Left cardiac atrium (tissue), 4 donors: ENCODE measurements at regions not wholly inside any gene's neighbourhood (a gene's known extent, or its start where the extent isn't known, plus 50 kb on each side); places are given as distances from the start of the nearest gene placed in this dataset.
"Not testable (repeated sequence)": the region's sequence is repeated elsewhere in the genome, so short reads cannot be mapped to it uniquely, and the experiment has no call there.

Source experiments
- ATAC-seq, 2 donors: fragments of 200-7000 bp; cut with Tn5 transposase; one replicate each; pipeline ENCODE4 v1.9.1; 2020; ENCODE audit warnings: mild to moderate bottlenecking in 2 of 2, moderate library complexity in 2 of 2
- DNase-seq: peaks from one replicate; pipeline ENCODE4 v3.0.0-alpha.2; 2020
- intact Hi-C, 2 donors: fragments of 100-400 bp; cut with DNase I; formaldehyde crosslinking; loops; one replicate each; pipeline versions ENCODE4 v1.14.1 to v1.15.1; 2022 to 2023
- donor health status: DM: no; HTN: yes; CAD: no.
- donor health status: DM: no; HTN: yes; CAD: no; lungs with severe emphysema.
- donor health status: DM: yes; HTN: yes; CAD: no.
- donor health status: Dilated cardiomyopathy.

GRCh38 chr14:31911160-31911559, 165.9 kb upstream of the ARHGAP5 start:
- intact Hi-C loops: loop anchor here in 1 of 2 donors (10.0 kb wide), 1 partner anchor 386 kb away; no protein-coding TSS in a partner anchor
- DNase-seq (no peak), ATAC-seq (no peak)

- ATAC-seq (no peak), DNase-seq (no peak)
- intact Hi-C loops: loop anchor here in 1 of 2 donors (10.0 kb wide), 1 partner anchor 389 kb away; no protein-coding TSS in a partner anchor
These were observed 163.7 kb upstream of the ARHGAP5 start for GRCh38 chr14:31913370-31913769.

GRCh38 chr14:31918289-31918688, 158.8 kb upstream of the ARHGAP5 start:
- intact Hi-C loops: loop anchor here in 1 of 2 donors (10.0 kb wide), 1 partner anchor 393 kb away; no protein-coding TSS in a partner anchor
- not testable (repeated sequence) for ATAC-seq, DNase-seq

- ATAC-seq (no peak), DNase-seq (no peak)
- intact Hi-C loops: loop anchor here in 1 of 2 donors (10.0 kb wide), 1 partner anchor 545 kb away; no protein-coding TSS in a partner anchor
These were observed 157.1 kb upstream of the ARHGAP5 start for GRCh38 chr14:31920001-31920400.

- no peak for DNase-seq
- ATAC-seq: no peak
- intact Hi-C loops: loop anchor here in 1 of 2 donors (10.0 kb wide), 1 partner anchor 544 kb away; no protein-coding TSS in a partner anchor
These were observed 156.0 kb upstream of the ARHGAP5 start for GRCh38 chr14:31920989-31921650.

GRCh38 chr14:31921721-31922120, 155.4 kb upstream of the ARHGAP5 start:
- DNase-seq (no peak), ATAC-seq (no peak)
- intact Hi-C loops: loop anchor here in 1 of 2 donors (10.0 kb wide), 1 partner anchor 543 kb away; no protein-coding TSS in a partner anchor

GRCh38 chr14:31926123-31926522, 151.0 kb upstream of the ARHGAP5 start:
- ATAC-seq (peak in 1 of 2 donors; percentile 16), DNase-seq (no peak)
- intact Hi-C loops: loop anchor here in 1 of 2 donors (10.0 kb wide), 1 partner anchor 539 kb away; no protein-coding TSS in a partner anchor

- DNase-seq (no peak), ATAC-seq (peak; percentile 62 to 81)
- intact Hi-C loops: loop anchor here in 1 of 2 donors (10.0 kb wide), 1 partner anchor 538 kb away; no protein-coding TSS in a partner anchor
These were observed 150.3 kb upstream of the ARHGAP5 start for GRCh38 chr14:31926652-31927347.

- intact Hi-C loops: loop anchor here in 1 of 2 donors (10.0 kb wide), 1 partner anchor 537 kb away; no protein-coding TSS in a partner anchor
- ATAC-seq (peak; percentile 79 to 80), DNase-seq (no peak)
These were observed 149.7 kb upstream of the ARHGAP5 start for GRCh38 chr14:31927348-31927832.

GRCh38 chr14:31930070-31930469, 147.0 kb upstream of the ARHGAP5 start:
- ATAC-seq (no peak), DNase-seq (no peak)
- intact Hi-C loops: loop anchor here in 1 of 2 donors (10.0 kb wide), 1 partner anchor 325 kb away; no protein-coding TSS in a partner anchor

- ATAC-seq (no peak), DNase-seq (no peak)
- intact Hi-C loops: loop anchor here in 1 of 2 donors (10.0 kb wide), 1 partner anchor 324 kb away; no protein-coding TSS in a partner anchor
These were observed 146.4 kb upstream of the ARHGAP5 start for GRCh38 chr14:31930493-31931240.

- ATAC-seq (no peak), DNase-seq (no peak)
- intact Hi-C loops: loop anchor here in 1 of 2 donors (10.0 kb wide), 1 partner anchor 322 kb away; no protein-coding TSS in a partner anchor
These were observed 144.4 kb upstream of the ARHGAP5 start for GRCh38 chr14:31932675-31933074.

- DNase-seq (no peak), ATAC-seq (no peak)
- intact Hi-C loops: loop anchor here (2.0 to 10.0 kb wide), 2 partner anchors 321 kb away; no protein-coding TSS in a partner anchor
These were observed 143.4 kb upstream of the ARHGAP5 start for GRCh38 chr14:31933716-31934115.

GRCh38 chr14:31934767-31935266, 142.3 kb upstream of the ARHGAP5 start:
- DNase-seq (no peak), ATAC-seq (peak; percentile 85 to 90)
- intact Hi-C loops: loop anchor here (2.0 to 10.0 kb wide), 4 partner anchors 57 to 320 kb away; partner anchors contain the start of gene ARHGAP5 (in 1 of the 2)

GRCh38 chr14:31935391-31935790, 141.7 kb upstream of the ARHGAP5 start:
- intact Hi-C loops: loop anchor here (2.0 to 10.0 kb wide), 4 partner anchors 57 to 319 kb away; partner anchors contain the start of gene ARHGAP5 (in 1 of the 2)
- ATAC-seq: no peak
- no peak for DNase-seq

GRCh38 chr14:31936115-31936514, 141.0 kb upstream of the ARHGAP5 start:
- intact Hi-C loops: loop anchor here (5.0 to 10.0 kb wide), 3 partner anchors 56 to 319 kb away; partner anchors contain the start of gene ARHGAP5 (in 1 of the 2)
- ATAC-seq (no peak), DNase-seq (no peak)

- intact Hi-C loops: loop anchor here (5.0 to 10.0 kb wide), 3 partner anchors 54 to 317 kb away; partner anchors contain the start of gene ARHGAP5 (in 1 of the 2)
- ATAC-seq: peak in 1 of 2 donors; percentile 94
- peak; percentile 69 for DNase-seq
These were observed 139.3 kb upstream of the ARHGAP5 start for GRCh38 chr14:31937730-31938346.

GRCh38 chr14:31939934-31940333, 137.2 kb upstream of the ARHGAP5 start:
- intact Hi-C loops: loop anchor here (5.0 to 10.0 kb wide), 3 partner anchors 52 to 315 kb away; partner anchors contain the start of gene ARHGAP5 (in 1 of the 2)
- no peak for DNase-seq
- no peak for ATAC-seq
